GM13976 (cell line): ENCODE measurements at regions not wholly inside any gene's neighbourhood (a gene's known extent, or its start where the extent isn't known, plus 50 kb on each side); places are given as distances from the start of the nearest gene placed in this dataset.

Source experiments
- DNase-seq: peaks from one replicate; pipeline ENCODE4 v3.0.0; 2012; ENCODE audit warnings: low spot score
- in situ Hi-C: fragments of 300-500 bp; cut with MboI; formaldehyde crosslinking; loops from one replicate; pipeline ENCODE4 v1.12.0; 2022; ENCODE audit warnings: low sequenced_read_pairs, mixed read lengths, inconsistent platforms; ENCODE audit not compliant: unreplicated experiment
- TF ChIP-seq, protein P1 (sequence below): IDR thresholded peaks from 2 replicates; pipeline ENCODE4 v1.5.1; 2012; ENCODE audit warnings: borderline replicate concordance, mild to moderate bottlenecking; ENCODE audit not compliant: insufficient read depth; ENCODE audit errors: extremely low read depth, missing control alignments, control extremely low read depth

DNA sequence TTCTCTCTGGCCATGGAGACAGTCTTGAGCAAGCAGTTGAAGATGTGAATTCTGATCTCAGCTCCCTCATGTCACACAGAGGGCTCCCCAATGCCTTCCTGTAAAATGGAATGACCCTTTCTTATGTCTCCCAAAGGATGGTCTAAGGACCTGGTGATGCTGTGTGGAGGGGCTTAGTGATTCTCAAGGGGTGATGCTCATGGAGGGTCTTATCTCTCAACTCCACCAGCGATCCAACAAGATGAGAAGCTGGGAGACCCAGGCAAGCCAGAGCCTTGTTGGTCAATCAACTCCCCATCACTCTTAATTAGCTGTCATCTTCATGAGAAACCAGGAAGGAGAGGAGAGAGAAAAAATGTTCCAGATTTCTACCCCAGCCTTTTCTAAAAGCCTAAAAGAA lies 78.0 kb upstream of the SORCS3 start:
- DNase-seq = no peak
- TF ChIP-seq, protein P1, sequence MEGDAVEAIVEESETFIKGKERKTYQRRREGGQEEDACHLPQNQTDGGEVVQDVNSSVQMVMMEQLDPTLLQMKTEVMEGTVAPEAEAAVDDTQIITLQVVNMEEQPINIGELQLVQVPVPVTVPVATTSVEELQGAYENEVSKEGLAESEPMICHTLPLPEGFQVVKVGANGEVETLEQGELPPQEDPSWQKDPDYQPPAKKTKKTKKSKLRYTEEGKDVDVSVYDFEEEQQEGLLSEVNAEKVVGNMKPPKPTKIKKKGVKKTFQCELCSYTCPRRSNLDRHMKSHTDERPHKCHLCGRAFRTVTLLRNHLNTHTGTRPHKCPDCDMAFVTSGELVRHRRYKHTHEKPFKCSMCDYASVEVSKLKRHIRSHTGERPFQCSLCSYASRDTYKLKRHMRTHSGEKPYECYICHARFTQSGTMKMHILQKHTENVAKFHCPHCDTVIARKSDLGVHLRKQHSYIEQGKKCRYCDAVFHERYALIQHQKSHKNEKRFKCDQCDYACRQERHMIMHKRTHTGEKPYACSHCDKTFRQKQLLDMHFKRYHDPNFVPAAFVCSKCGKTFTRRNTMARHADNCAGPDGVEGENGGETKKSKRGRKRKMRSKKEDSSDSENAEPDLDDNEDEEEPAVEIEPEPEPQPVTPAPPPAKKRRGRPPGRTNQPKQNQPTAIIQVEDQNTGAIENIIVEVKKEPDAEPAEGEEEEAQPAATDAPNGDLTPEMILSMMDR = no peak
- in situ Hi-C loops = no loop called here

DNA sequence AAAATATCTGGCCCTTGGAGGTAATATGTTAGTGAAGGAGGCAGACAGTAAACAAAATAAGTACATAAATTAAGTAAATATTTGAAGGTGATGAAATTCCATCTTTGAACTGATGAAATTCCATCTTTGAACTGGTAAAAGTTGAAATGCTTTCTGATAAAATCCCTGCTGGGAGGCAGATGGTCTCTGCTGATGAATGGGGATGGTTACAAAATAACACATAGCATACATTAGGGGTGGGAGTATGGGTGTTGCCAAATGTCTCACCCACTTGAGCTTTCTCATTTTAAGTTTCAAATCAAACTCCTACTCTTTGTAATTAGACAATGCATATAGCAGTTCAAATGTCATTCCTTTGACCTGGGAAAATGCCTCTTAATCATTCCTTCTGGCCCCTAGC lies 77.5 kb upstream of the SORCS3 start:
- TF ChIP-seq, protein P1 = no peak
- in situ Hi-C loops = no loop called here
- no peak for DNase-seq

DNA sequence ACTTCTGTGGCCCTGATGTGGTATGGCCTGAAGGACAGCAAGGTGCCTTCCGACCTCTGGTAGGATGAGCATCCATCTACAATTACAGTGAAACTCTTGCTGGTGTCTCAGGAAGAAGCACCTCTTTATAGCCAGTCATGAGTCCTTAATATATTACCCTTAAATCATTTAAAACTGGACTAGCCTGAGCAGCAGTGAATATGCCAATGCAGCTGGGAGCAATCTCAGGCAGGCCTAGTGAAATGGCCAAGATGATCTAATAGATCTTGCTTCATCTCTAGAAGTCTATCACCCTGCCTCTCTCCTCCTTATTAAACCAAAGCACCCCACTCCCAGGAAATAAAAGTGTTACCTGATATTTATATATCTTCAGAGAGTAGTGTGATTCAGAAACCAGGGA lies 66.7 kb upstream of the SORCS3 start:
- TF ChIP-seq, protein P1 = no peak
- DNase-seq = no peak
- in situ Hi-C loops = no loop called here

DNA sequence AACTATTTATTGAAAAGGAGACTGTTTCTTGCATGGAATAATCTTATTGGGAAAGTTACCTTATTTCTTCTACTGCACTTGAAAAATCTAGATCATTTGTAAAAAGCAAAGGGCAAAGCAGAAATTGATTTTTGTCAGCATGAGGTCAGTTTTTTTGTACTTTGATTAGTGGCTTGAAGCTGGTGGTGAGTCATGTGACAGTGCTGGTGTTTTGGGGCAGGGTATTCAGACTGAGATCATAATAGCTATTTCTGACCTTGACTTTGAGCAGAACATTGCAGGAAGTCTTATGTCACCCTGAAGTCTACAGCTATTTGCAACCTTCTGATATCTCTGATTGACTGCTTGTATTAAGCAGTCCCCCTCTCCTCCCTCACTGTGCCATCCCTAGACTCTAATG lies 66.3 kb upstream of the SORCS3 start:
- no peak for DNase-seq
- TF ChIP-seq, protein P1 = no peak
- in situ Hi-C loops = no loop called here

DNA sequence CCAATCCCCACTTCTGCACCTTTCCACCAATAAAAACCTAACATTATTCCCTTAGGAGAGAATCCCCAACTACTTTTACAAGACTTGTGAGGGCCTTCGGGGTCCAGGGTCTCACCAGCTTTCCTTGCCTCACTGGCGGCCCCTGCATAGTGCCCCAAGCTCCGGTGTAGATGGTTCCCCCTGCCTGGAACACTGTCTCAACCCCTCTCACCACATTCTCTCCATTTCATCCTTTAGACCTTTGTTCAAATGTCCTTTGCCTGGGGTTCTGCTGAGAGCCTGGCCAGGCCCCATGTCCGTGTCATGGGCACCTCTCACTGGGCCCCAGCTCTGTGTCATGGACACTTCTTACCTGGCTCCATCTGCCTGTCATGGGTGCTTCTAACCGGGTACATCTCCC lies 64.5 kb upstream of the SORCS3 start:
- in situ Hi-C loops = no loop called here
- TF ChIP-seq, protein P1 = no peak
- DNase-seq = no peak

DNA sequence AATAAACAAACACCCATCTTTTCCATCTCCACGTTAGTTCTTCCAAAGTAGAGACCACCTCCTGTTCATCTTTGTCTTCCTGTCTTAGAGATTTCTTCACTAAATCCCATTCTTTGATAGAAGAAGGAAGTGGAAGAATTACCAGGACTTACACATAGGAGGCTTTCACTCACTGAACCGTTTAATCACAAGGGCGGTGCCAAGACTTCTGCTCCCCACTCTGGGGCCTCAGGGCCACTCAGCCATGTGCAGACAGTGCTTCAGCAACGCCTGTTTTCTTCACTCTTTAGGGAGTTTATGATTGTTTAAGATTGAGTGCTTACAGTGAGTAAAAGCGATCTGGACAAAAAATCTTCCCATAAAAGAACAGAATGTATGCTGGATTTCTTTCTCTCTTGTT lies 63.9 kb upstream of the SORCS3 start:
- in situ Hi-C loops = no loop called here
- TF ChIP-seq, protein P1 = no peak
- no peak for DNase-seq
